B cell (primary cell): ENCODE measurements at regions not wholly inside any gene's neighbourhood (a gene's known extent, or its start where the extent isn't known, plus 50 kb on each side); places are given as distances from the start of the nearest gene placed in this dataset.

ENCODE experiments used
- ATAC-seq: fragments of 200-7000 bp; cut with Tn5 transposase; one replicate; pipeline ENCODE4 v1.10.0; 2021; ENCODE audit warnings: low read depth, mild to moderate bottlenecking, moderate number of reproducible peaks, moderate library complexity
- CTCF ChIA-PET: fragments of 350-600 bp; sonication (Branson Sonifier 250); formaldehyde crosslinking; loops from one replicate; lab custom pipeline; 2021; ENCODE audit warnings: antibody characterized with exemption, inconsistent platforms; lab: Charles Lee
- POLR2A ChIA-PET: fragments of 350-600 bp; sonication (Branson Sonifier 250); formaldehyde crosslinking; loops from one replicate; lab custom pipeline; 2021; ENCODE audit warnings: antibody characterized with exemption; lab: Charles Lee
- DNase-seq: peaks from one replicate; pipeline ENCODE4 v3.0.0; 2013
- H2AFZ ChIP-seq: 2 replicates; pipeline ENCODE4 v1.6.1; 2012; ENCODE audit warnings: mild to moderate bottlenecking, low read depth, low read length; ENCODE audit not compliant: insufficient read depth, poor library complexity, severe bottlenecking
- H3K27ac ChIP-seq, 2 donors: 1 replicate in 1 of 2; 2 replicates in 1 of 2; pipeline ENCODE4 v1.5.1; 2012 to 2013; ENCODE audit warnings: low read length in 2 of 2, mild to moderate bottlenecking in 2 of 2, moderate library complexity in 1 of 2
- H3K27me3 ChIP-seq, 4 experiments: fragments of 200-600 bp in 1 of 4; sonication (generic) in 1 of 4; replicated peaks in 1 of 4; 1 replicate in 2 of 4; 2 replicates in 2 of 4; pipeline versions ENCODE4 v1.6.1 to v1.7.0; 2013 to 2016; ENCODE audit warnings: low read length in 3 of 4, mild to moderate bottlenecking in 2 of 4, mixed read lengths in 1 of 4, moderate library complexity in 1 of 4; ENCODE audit not compliant: insufficient read depth in 4 of 4, control insufficient read depth in 3 of 4; ENCODE audit errors: control extremely low read depth in 1 of 4
- H3K36me3 ChIP-seq, 2 experiments: replicated peaks in 1 of 2; 1 replicate in 1 of 2; 2 replicates in 1 of 2; pipeline versions ENCODE4 v1.6.1 to v1.7.1; 2013; ENCODE audit warnings: low read length in 1 of 2; ENCODE audit not compliant: insufficient read depth in 2 of 2, control insufficient read depth in 1 of 2; ENCODE audit errors: control extremely low read depth in 1 of 2, extremely low read depth in 1 of 2
- H3K4me1 ChIP-seq, 2 donors: fragments of 200-600 bp in 1 of 2; sonication (generic) in 1 of 2; 1 replicate in 1 of 2; 2 replicates in 1 of 2; pipeline versions ENCODE4 v1.5.1 to v1.6.1; 2013 to 2017; ENCODE audit warnings: low read length in 2 of 2; ENCODE audit not compliant: control insufficient read depth in 2 of 2, insufficient read depth in 2 of 2
- H3K4me2 ChIP-seq: replicated peaks from 2 replicates; pipeline ENCODE3; 2012; ENCODE audit warnings: mild to moderate bottlenecking, low read depth, low read length; ENCODE audit not compliant: poor library complexity, severe bottlenecking
- H3K4me3 ChIP-seq, 5 experiments: fragments of 200-600 bp in 1 of 5; sonication (generic) in 1 of 5; 1 replicate in 3 of 5; 2 replicates in 2 of 5; pipeline versions ENCODE4 v1.5.1 to v1.7.0; 2011 to 2016; ENCODE audit warnings: low read length in 4 of 5, mild to moderate bottlenecking in 4 of 5, low read depth in 2 of 5, control low read depth in 1 of 5, moderate library complexity in 1 of 5; ENCODE audit not compliant: insufficient read depth in 1 of 5; ENCODE audit errors: control extremely low read depth in 1 of 5, extremely low read depth in 1 of 5
- H3K79me2 ChIP-seq: fragments of 200-600 bp; sonication (generic); one replicate; pipeline ENCODE4 v1.6.0; 2016; ENCODE audit warnings: low read length; ENCODE audit not compliant: control insufficient read depth, insufficient read depth
- H3K9ac ChIP-seq: fragments of 200-600 bp; sonication (generic); 2 replicates; pipeline ENCODE4 v1.6.1; 2017; ENCODE audit warnings: mild to moderate bottlenecking, low read length, moderate library complexity
- H3K9me3 ChIP-seq, 3 donors: one replicate each; pipeline versions ENCODE4 v1.6.1 to v1.7.1; 2013; ENCODE audit warnings: low read length in 2 of 3; ENCODE audit not compliant: control insufficient read depth in 2 of 3, insufficient read depth in 1 of 3; ENCODE audit errors: control extremely low read depth in 1 of 3
- H4K20me1 ChIP-seq: 2 replicates; pipeline ENCODE4 v1.6.0; 2012; ENCODE audit warnings: mild to moderate bottlenecking, low read length; ENCODE audit not compliant: insufficient read depth, control insufficient read depth, poor library complexity, severe bottlenecking
- H3K27ac Mint-ChIP-seq: one replicate; pipeline ENCODE4 v1.8.0; 2021; ENCODE audit warnings: mixed read lengths
- H3K27me3 Mint-ChIP-seq: one replicate; pipeline ENCODE4 v1.8.0; 2021; ENCODE audit warnings: mixed read lengths
- H3K4me1 Mint-ChIP-seq: one replicate; pipeline ENCODE4 v1.8.0; 2021; ENCODE audit warnings: mixed read lengths
- H3K4me3 Mint-ChIP-seq: one replicate; pipeline ENCODE4 v1.8.0; 2021; ENCODE audit warnings: mixed read lengths
- H3K9me3 Mint-ChIP-seq: one replicate; pipeline ENCODE4 v1.8.0; 2022; ENCODE audit warnings: mixed read lengths; ENCODE audit not compliant: insufficient read depth
- EZH2 ChIP-seq: IDR thresholded peaks from 2 replicates; pipeline ENCODE4 v1.6.1; 2012; ENCODE audit warnings: borderline replicate concordance, low read depth, mild to moderate bottlenecking, moderate library complexity, low read length; ENCODE audit not compliant: insufficient read depth, poor library complexity, severe bottlenecking
- WGBS: methylation state at CpG from one replicate; pipeline ENCODE4 v1.1.5; 2013; ENCODE audit warnings: missing lambda C conversion rate; ENCODE audit not compliant: insufficient coverage; 5-methylcytosine and 5-hydroxymethylcytosine counted together
- intact Hi-C: fragments of 100-400 bp; cut with micrococcal nuclease; formaldehyde crosslinking; loops from one replicate; pipeline ENCODE4 v1.10.0; 2022
- TF ChIP-seq, protein P1 (sequence below): fragments of 200-600 bp; IDR thresholded peaks from one replicate; pipeline ENCODE4 v1.8.0; 2022; ENCODE audit warnings: antibody characterized with exemption, mild to moderate bottlenecking

GRCh38 chr3:30492322-30493192 lies 113.8 kb upstream of the TGFBR2 start:
- peaks cover 29% of the 10 kb centered on the region for H3K4me1 Mint-ChIP-seq
- Histone ChIP-seq H3K27me3 (no peaks in the 10 kb centered on the region), H3K79me2 (no peaks in the 10 kb centered on the region), H3K9ac (no peak overlapping the region), H3K9me3 (peaks cover 3 to 16% (median 9%) of the 10 kb centered on the region in 3 donors), H4K20me1 (no peaks in the 10 kb centered on the region), H3K4me3 (no peak overlapping the region), H3K36me3 (no peaks in the 10 kb centered on the region), H3K27ac (no peak overlapping the region), H3K4me2 (no peak overlapping the region), H3K4me1 (peaks cover 16 to 21% of the 10 kb centered on the region in 2 donors), H2AFZ (no peak overlapping the region)
- no peak overlapping the region for H3K27ac Mint-ChIP-seq
- ChIA-PET CTCF (interaction anchor here (0.6 to 1.2 kb wide), 2 partner anchors 55 to 295 kb away, joined by 3 read pairs; no protein-coding TSS in a partner anchor), POLR2A (no interaction called here)
- intact Hi-C loops: loop anchor here (2.0 kb wide), 1 partner anchor 18 kb away; no protein-coding TSS in a partner anchor
- WGBS: no CpG with 5 or more reads among the region's 6 CpGs
- TF ChIP-seq EZH2: no peak
- TF ChIP-seq, protein P1, sequence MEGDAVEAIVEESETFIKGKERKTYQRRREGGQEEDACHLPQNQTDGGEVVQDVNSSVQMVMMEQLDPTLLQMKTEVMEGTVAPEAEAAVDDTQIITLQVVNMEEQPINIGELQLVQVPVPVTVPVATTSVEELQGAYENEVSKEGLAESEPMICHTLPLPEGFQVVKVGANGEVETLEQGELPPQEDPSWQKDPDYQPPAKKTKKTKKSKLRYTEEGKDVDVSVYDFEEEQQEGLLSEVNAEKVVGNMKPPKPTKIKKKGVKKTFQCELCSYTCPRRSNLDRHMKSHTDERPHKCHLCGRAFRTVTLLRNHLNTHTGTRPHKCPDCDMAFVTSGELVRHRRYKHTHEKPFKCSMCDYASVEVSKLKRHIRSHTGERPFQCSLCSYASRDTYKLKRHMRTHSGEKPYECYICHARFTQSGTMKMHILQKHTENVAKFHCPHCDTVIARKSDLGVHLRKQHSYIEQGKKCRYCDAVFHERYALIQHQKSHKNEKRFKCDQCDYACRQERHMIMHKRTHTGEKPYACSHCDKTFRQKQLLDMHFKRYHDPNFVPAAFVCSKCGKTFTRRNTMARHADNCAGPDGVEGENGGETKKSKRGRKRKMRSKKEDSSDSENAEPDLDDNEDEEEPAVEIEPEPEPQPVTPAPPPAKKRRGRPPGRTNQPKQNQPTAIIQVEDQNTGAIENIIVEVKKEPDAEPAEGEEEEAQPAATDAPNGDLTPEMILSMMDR: no peak
- no peak overlapping the region for H3K4me3 Mint-ChIP-seq
- no peaks in the 10 kb centered on the region for H3K27me3 Mint-ChIP-seq
- ATAC-seq: no peak
- peaks cover 5% of the 10 kb centered on the region for H3K9me3 Mint-ChIP-seq
- DNase-seq: no peak

DNA sequence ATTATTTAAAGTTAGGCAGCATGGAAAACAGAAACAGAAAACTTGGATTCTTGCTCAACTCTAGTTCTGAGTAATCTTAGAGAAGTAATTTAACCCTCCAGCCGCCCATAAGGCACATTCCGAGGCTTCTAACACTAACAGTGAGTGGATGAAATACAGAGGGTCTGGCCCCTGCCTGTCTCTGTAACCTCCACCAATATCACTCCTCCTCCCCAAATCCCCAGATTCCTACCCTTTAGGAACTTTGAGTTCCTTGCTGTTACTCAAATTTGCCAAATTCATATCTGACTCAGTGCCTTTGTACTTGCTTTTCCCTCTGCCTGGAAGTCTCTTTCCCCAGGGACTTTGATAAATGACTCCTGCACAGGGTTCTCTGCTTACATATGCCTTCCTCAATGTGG lies 112.5 kb upstream of the TGFBR2 start:
- H3K4me3 Mint-ChIP-seq: no peak overlapping the region

More for the DNA sequence above, 112.5 kb upstream of the TGFBR2 start:
- Mint-ChIP-seq H3K4me1 (peaks cover 31% of the 10 kb centered on the region), H3K27me3 (no peaks in the 10 kb centered on the region), H3K9me3 (peaks cover 3% of the 10 kb centered on the region), H3K27ac (peak overlapping the region; percentile 33)
- no CpG with 5 or more reads among the region's 2 CpGs for WGBS
- Histone ChIP-seq H3K9me3 (peaks cover 0 to 5% (median 3%) of the 10 kb centered on the region in 3 donors), H3K79me2 (no peaks in the 10 kb centered on the region), H3K4me3 (no peak overlapping the region), H3K9ac (no peak overlapping the region), H4K20me1 (no peaks in the 10 kb centered on the region), H3K4me1 (peaks cover 16 to 21% of the 10 kb centered on the region in 2 donors), H3K36me3 (no peaks in the 10 kb centered on the region), H3K27me3 (no peaks in the 10 kb centered on the region), H3K27ac (no peak overlapping the region), H2AFZ (no peak overlapping the region), H3K4me2 (no peak overlapping the region)
- intact Hi-C loops: loop anchor here (2.0 kb wide), 1 partner anchor 19 kb away; no protein-coding TSS in a partner anchor
- TF ChIP-seq, protein P1: no peak
- TF ChIP-seq EZH2: no peak
- no peak for ATAC-seq
- POLR2A ChIA-PET: no interaction called here
- CTCF ChIA-PET: no interaction called here
- DNase-seq: no peak
